ENCODE measurements at regions not wholly inside any gene's neighbourhood (a gene's known extent, or its start where the extent isn't known, plus 50 kb on each side); places are given as distances from the start of the nearest gene placed in this dataset.

DNA sequence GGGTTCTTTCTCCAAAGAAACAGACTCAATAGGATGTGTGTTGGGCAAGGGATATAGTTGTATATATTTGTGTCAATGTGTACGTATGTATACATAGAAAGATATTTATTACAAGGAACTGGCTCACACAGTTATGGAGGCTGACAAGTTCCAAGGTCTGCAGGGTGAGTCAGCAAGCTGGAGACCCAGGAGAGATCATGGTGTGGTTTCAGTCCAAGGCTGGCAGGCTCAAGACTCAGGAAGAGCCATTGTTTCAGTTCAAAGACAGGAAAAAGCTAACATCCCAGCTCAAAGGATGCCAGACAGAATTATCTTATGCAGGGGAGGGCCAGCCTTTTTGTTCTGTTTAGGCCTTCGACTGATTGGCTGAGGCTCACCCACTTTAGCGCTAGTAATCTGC lies 89.9 kb upstream of the RALGAPA2 start:
- ChIA-PET POLR2A (no interaction called here), CTCF (no interaction called here)
- no peaks in the 10 kb centered on the region for H3K27me3 Mint-ChIP-seq
- H3K27ac Mint-ChIP-seq: no peak overlapping the region
- no peaks in the 10 kb centered on the region for H3K4me1 Mint-ChIP-seq
- ATAC-seq: no peak
- no peak for DNase-seq
- no peak overlapping the region for H3K4me3 Mint-ChIP-seq
- intact Hi-C loops (cut with DNase I, micrococcal nuclease): no loop called here
- no peaks in the 10 kb centered on the region for H3K9me3 Mint-ChIP-seq (ENCODE audit: low read depth)
- H3K36me3 Mint-ChIP-seq (ENCODE audit: low read depth): no peaks in the 10 kb centered on the region

GRCh38 chr20:20799716-20800312 lies 87.4 kb upstream of the RALGAPA2 start:
- no peak for DNase-seq
- CTCF ChIA-PET: interaction anchor here (0.6 to 1.8 kb wide), 2 partner anchors 8 to 63 kb away, joined by 3 to 5 read pairs; no protein-coding TSS in a partner anchor
- no peak overlapping the region for H3K4me3 Mint-ChIP-seq
- ATAC-seq: no peak
- H3K4me1 Mint-ChIP-seq: no peaks in the 10 kb centered on the region
- no peaks in the 10 kb centered on the region for H3K36me3 Mint-ChIP-seq (ENCODE audit: low read depth)
- H3K27ac Mint-ChIP-seq: no peak overlapping the region
- POLR2A ChIA-PET: no interaction called here
- H3K9me3 Mint-ChIP-seq (ENCODE audit: low read depth): no peaks in the 10 kb centered on the region
- intact Hi-C loops (cut with DNase I, micrococcal nuclease): no loop called here
- H3K27me3 Mint-ChIP-seq: no peaks in the 10 kb centered on the region

GRCh38 chr20:20797521-20798310 lies 85.3 kb upstream of the RALGAPA2 start:
- ChIA-PET CTCF (no interaction called here), POLR2A (no interaction called here)
- H3K9me3 Mint-ChIP-seq (ENCODE audit: low read depth): no peaks in the 10 kb centered on the region
- no peak overlapping the region for H3K4me3 Mint-ChIP-seq
- no peaks in the 10 kb centered on the region for H3K36me3 Mint-ChIP-seq (ENCODE audit: low read depth)
- no peak for ATAC-seq
- H3K27ac Mint-ChIP-seq: no peak overlapping the region
- no peaks in the 10 kb centered on the region for H3K4me1 Mint-ChIP-seq
- no peaks in the 10 kb centered on the region for H3K27me3 Mint-ChIP-seq
- DNase-seq: no peak
- intact Hi-C loops (cut with DNase I, micrococcal nuclease): no loop called here

DNA sequence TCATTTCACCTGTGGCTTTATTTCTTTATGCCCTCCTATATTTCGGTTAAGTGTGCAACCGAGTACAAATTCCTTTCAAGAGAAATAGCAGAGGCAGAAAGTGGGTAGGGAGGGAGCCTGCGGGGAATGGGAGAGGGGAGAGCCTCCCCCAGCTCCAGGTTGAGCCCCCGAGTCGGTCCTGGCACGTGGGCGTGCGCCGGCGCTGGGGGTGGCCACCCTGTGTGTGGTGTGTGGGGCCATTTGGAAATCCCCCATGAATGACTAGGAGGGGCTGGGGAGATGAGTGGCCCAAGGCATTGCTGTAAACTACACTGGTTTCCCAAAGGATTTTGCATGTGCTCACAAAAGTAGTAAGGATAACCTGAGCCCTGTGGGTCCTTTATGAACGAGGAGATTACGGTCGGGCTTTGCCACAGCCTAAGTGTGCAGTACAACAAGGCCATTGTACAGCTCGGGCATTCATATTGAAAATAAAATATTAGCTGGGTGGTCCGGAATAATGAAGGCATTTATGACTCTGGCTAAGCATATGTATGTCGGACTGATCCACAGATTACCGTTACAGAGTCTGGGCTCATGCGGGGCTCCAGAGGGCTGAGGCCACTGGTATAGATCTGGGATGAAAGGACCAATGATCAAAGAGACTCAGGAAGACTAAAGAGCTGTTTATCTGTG lies 84.5 kb upstream of the RALGAPA2 start:
- intact Hi-C loops (cut with DNase I, micrococcal nuclease): no loop called here
- DNase-seq (no peak), ATAC-seq (no peak)
- Mint-ChIP-seq H3K36me3 (ENCODE audit: low read depth) (no peaks in the 10 kb centered on the region), H3K27me3 (no peaks in the 10 kb centered on the region), H3K4me3 (no peak overlapping the region), H3K9me3 (ENCODE audit: low read depth) (no peaks in the 10 kb centered on the region), H3K27ac (no peak overlapping the region), H3K4me1 (no peaks in the 10 kb centered on the region)
- POLR2A ChIA-PET: no interaction called here
- CTCF ChIA-PET: no interaction called here

GRCh38 chr20:20795721-20796120 lies 83.3 kb upstream of the RALGAPA2 start:
- ATAC-seq (no peak), DNase-seq (no peak)
- H3K36me3 Mint-ChIP-seq (ENCODE audit: low read depth): no peaks in the 10 kb centered on the region
- no peaks in the 10 kb centered on the region for H3K4me1 Mint-ChIP-seq
- POLR2A ChIA-PET: no interaction called here
- CTCF ChIA-PET: no interaction called here
- intact Hi-C loops (cut with DNase I, micrococcal nuclease): no loop called here
- no peak overlapping the region for H3K4me3 Mint-ChIP-seq
- H3K9me3 Mint-ChIP-seq (ENCODE audit: low read depth): no peaks in the 10 kb centered on the region
- H3K27ac Mint-ChIP-seq: no peak overlapping the region
- H3K27me3 Mint-ChIP-seq: no peaks in the 10 kb centered on the region

- no peak for ATAC-seq
- H3K4me1 Mint-ChIP-seq: no peaks in the 10 kb centered on the region
- POLR2A ChIA-PET: no interaction called here
- no peak for DNase-seq
- no peak overlapping the region for H3K27ac Mint-ChIP-seq
- intact Hi-C loops (cut with DNase I, micrococcal nuclease): no loop called here
- CTCF ChIA-PET: interaction anchor here (1.0 kb wide), 1 partner anchor 28 kb away, joined by 3 read pairs; no protein-coding TSS in a partner anchor
- no peaks in the 10 kb centered on the region for H3K27me3 Mint-ChIP-seq
- no peaks in the 10 kb centered on the region for H3K36me3 Mint-ChIP-seq (ENCODE audit: low read depth)
- no peaks in the 10 kb centered on the region for H3K9me3 Mint-ChIP-seq (ENCODE audit: low read depth)
- no peak overlapping the region for H3K4me3 Mint-ChIP-seq
Measured at GRCh38 chr20:20795119-20795518, 82.7 kb upstream of the RALGAPA2 start.

- no peak overlapping the region for H3K4me3 Mint-ChIP-seq
- H3K36me3 Mint-ChIP-seq (ENCODE audit: low read depth): no peaks in the 10 kb centered on the region
- DNase-seq (no peak), ATAC-seq (no peak)
- CTCF ChIA-PET: no interaction called here
- peaks cover 5% of the 10 kb centered on the region for H3K27me3 Mint-ChIP-seq
- POLR2A ChIA-PET: no interaction called here
- no peaks in the 10 kb centered on the region for H3K4me1 Mint-ChIP-seq
- intact Hi-C loops (cut with DNase I, micrococcal nuclease): no loop called here
- H3K27ac Mint-ChIP-seq: no peak overlapping the region
- no peaks in the 10 kb centered on the region for H3K9me3 Mint-ChIP-seq (ENCODE audit: low read depth)
Measured at GRCh38 chr20:20793591-20793990, 81.1 kb upstream of the RALGAPA2 start.

DNA sequence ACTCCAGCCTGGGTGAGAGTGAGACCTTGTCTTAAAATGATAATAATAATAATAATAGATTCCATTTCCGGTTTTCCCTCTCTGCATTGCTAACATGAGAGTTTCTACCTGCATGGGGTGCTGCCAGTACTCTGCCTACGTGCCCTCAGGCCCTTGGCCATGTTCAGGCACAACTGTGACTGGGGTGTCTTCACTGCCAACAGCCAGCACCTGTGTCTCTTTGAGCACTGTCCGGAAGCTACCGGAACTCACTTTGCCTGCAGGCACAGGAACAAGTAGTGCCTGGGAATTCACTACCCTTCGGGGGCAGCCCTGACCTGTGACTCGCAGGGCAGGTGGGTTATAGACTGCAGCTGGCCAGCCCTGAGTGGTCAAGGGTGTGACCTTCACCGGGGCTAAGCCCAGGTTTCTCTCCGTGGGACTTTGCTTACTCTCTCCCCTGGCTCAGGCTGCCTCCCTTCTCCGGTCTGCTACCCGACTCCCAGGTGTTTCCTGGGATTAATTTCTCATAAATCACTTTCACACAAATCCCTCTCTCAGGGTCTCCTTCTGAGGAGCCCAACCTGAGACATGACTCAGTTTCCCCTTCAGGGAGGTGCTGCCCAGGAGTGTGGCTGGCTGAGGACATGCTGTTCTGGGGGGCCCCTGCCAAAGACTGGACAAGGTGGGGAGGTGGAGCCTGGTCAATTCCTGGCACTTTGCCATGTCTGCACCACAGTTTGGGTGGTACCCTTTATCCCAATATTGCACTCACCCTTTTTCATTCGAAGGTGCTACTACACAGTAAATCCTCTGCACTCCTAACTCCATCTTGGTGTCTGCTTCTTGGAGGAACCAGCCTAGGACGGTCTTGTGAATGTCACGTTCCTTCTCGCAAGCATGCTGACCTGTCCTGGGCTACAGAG lies 79.5 kb upstream of the RALGAPA2 start:
- POLR2A ChIA-PET: no interaction called here
- H3K36me3 Mint-ChIP-seq (ENCODE audit: low read depth): no peaks in the 10 kb centered on the region

DNA sequence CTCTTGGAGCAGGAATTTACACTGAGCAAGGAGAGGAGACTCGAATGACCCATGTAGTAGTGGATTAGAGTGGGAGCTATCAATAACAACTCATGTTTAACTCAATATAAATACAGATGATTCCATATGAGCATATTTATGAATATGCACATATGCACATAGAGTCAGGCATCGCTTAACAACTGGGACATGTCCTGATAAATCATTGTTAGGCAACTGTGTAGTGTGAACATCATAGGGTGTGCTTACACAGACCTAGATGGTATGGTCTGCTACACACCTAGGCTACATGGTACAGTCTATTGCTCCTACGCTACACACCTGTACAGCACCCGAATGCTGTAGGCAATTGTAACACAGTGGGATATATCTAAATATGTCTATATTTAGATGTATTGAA lies 75.9 kb upstream of the RALGAPA2 start:
- ChIA-PET CTCF (no interaction called here), POLR2A (no interaction called here)
- Mint-ChIP-seq H3K4me3 (no peak overlapping the region), H3K36me3 (ENCODE audit: low read depth) (no peaks in the 10 kb centered on the region), H3K27me3 (peaks cover 8% of the 10 kb centered on the region), H3K9me3 (ENCODE audit: low read depth) (peaks cover 6% of the 10 kb centered on the region), H3K4me1 (no peaks in the 10 kb centered on the region), H3K27ac (no peak overlapping the region)
- DNase-seq (no peak), ATAC-seq (no peak)
- intact Hi-C loops (cut with DNase I, micrococcal nuclease): no loop called here

More for the DNA sequence above, 79.5 kb upstream of the RALGAPA2 start:
- CTCF ChIA-PET: no interaction called here
- no peak for DNase-seq
- H3K4me3 Mint-ChIP-seq: no peak overlapping the region
- H3K27ac Mint-ChIP-seq: no peak overlapping the region
- intact Hi-C loops (cut with DNase I, micrococcal nuclease): no loop called here
- peaks cover 4% of the 10 kb centered on the region for H3K9me3 Mint-ChIP-seq (ENCODE audit: low read depth)
- H3K27me3 Mint-ChIP-seq: peaks cover 8% of the 10 kb centered on the region
- no peaks in the 10 kb centered on the region for H3K4me1 Mint-ChIP-seq
- ATAC-seq: no peak

- POLR2A ChIA-PET: no interaction called here
- no peak for DNase-seq
- peaks cover 8% of the 10 kb centered on the region for H3K27me3 Mint-ChIP-seq
- H3K27ac Mint-ChIP-seq: no peak overlapping the region
- no peaks in the 10 kb centered on the region for H3K36me3 Mint-ChIP-seq (ENCODE audit: low read depth)
- intact Hi-C loops (cut with DNase I, micrococcal nuclease): no loop called here
- H3K4me1 Mint-ChIP-seq: no peaks in the 10 kb centered on the region
- CTCF ChIA-PET: no interaction called here
- no peak for ATAC-seq
- no peak overlapping the region for H3K4me3 Mint-ChIP-seq
- peaks cover 6% of the 10 kb centered on the region for H3K9me3 Mint-ChIP-seq (ENCODE audit: low read depth)
Measured at GRCh38 chr20:20786428-20786827, 74.0 kb upstream of the RALGAPA2 start.

GRCh38 chr20:20785226-20785625 lies 72.8 kb upstream of the RALGAPA2 start:
- no peaks in the 10 kb centered on the region for H3K36me3 Mint-ChIP-seq (ENCODE audit: low read depth)
- no peaks in the 10 kb centered on the region for H3K4me1 Mint-ChIP-seq
- peaks cover 8% of the 10 kb centered on the region for H3K27me3 Mint-ChIP-seq
- ChIA-PET POLR2A (no interaction called here), CTCF (no interaction called here)
- no peak for ATAC-seq
- peaks cover 6% of the 10 kb centered on the region for H3K9me3 Mint-ChIP-seq (ENCODE audit: low read depth)
- intact Hi-C loops (cut with DNase I, micrococcal nuclease): no loop called here
- H3K27ac Mint-ChIP-seq: no peak overlapping the region
- DNase-seq: no peak
- H3K4me3 Mint-ChIP-seq: no peak overlapping the region

All from activated CD4-positive, alpha-beta T cell treated with anti-CD3 and anti-CD28 coated beads for 36 hours (primary cell).